WTC11 (cell line): ENCODE measurements at regions not wholly inside any gene's neighbourhood (a gene's known extent, or its start where the extent isn't known, plus 50 kb on each side); places are given as distances from the start of the nearest gene placed in this dataset.

ENCODE experiments used
- ATAC-seq: fragments of 200-7000 bp; cut with Tn5 transposase; 2 replicates; pipeline ENCODE4 v1.10.0; 2021; ENCODE audit warnings: mild to moderate bottlenecking, moderate library complexity
- CTCF ChIA-PET: fragments of 300-600 bp; sonication (Branson Sonifier 250); formaldehyde crosslinking; loops from one replicate; lab custom pipeline; 2021; ENCODE audit warnings: antibody characterized with exemption; lab: Charles Lee
- POLR2A ChIA-PET: fragments of 350-600 bp; sonication (Branson Sonifier 250); formaldehyde crosslinking; loops from one replicate; lab custom pipeline; 2021; ENCODE audit warnings: antibody characterized with exemption; lab: Charles Lee
- DNase-seq: peaks from one replicate; pipeline ENCODE4 v3.0.0; 2021; ENCODE audit warnings: low spot score
- H3K27ac Mint-ChIP-seq: 2 replicates; pipeline ENCODE4 v1.8.0; 2021; ENCODE audit warnings: mixed read lengths
- H3K27me3 Mint-ChIP-seq: 2 replicates; pipeline ENCODE4 v1.8.0; 2021; ENCODE audit warnings: low read depth, mild to moderate bottlenecking, moderate library complexity, mixed read lengths
- H3K36me3 Mint-ChIP-seq: 2 replicates; pipeline ENCODE4 v1.8.0; 2021; ENCODE audit warnings: mixed read lengths
- H3K4me1 Mint-ChIP-seq: 2 replicates; pipeline ENCODE4 v1.8.0; 2022; ENCODE audit warnings: mixed read lengths
- H3K4me3 Mint-ChIP-seq: 2 replicates; pipeline ENCODE4 v1.8.0; 2021; ENCODE audit warnings: mild to moderate bottlenecking, moderate library complexity, mixed read lengths
- H3K9me3 Mint-ChIP-seq: 2 replicates; pipeline ENCODE4 v1.8.0; 2021; ENCODE audit warnings: mixed read lengths
- ATF1 ChIP-seq: sonication (generic); formaldehyde crosslinking; IDR thresholded peaks from 2 replicates; pipeline ENCODE4 v1.8.1; 2023; ENCODE audit warnings: mild to moderate bottlenecking, moderate library complexity, missing genetic modification reagents
- ETV6 ChIP-seq: sonication (generic); formaldehyde crosslinking; IDR thresholded peaks from 2 replicates; pipeline ENCODE4 v1.8.1; 2022; ENCODE audit warnings: mild to moderate bottlenecking, missing genetic modification reagents
- FOXK1 ChIP-seq: sonication (generic); formaldehyde crosslinking; IDR thresholded peaks from 2 replicates; pipeline ENCODE4 v1.8.0; 2022; ENCODE audit warnings: mild to moderate bottlenecking, moderate library complexity, missing genetic modification reagents
- FOXP1 ChIP-seq: sonication (generic); formaldehyde crosslinking; IDR thresholded peaks from 2 replicates; pipeline ENCODE4 v1.8.0; 2022; ENCODE audit warnings: missing genetic modification reagents, mild to moderate bottlenecking, moderate library complexity, borderline replicate concordance
- IRF2 ChIP-seq: sonication (generic); formaldehyde crosslinking; IDR thresholded peaks from 2 replicates; pipeline ENCODE4 v1.8.0; 2022; ENCODE audit warnings: low read depth, missing genetic modification reagents, borderline replicate concordance
- JAZF1 ChIP-seq: fragments of 250-450 bp; sonication (Bioruptor Pico); IDR thresholded peaks from 2 replicates; pipeline ENCODE4 v1.9.0; 2021; ENCODE audit warnings: moderate library complexity, mild to moderate bottlenecking, inconsistent platforms
- KAT7 ChIP-seq: sonication (generic); formaldehyde crosslinking; IDR thresholded peaks from 2 replicates; pipeline ENCODE4 v1.8.1; 2023; ENCODE audit warnings: missing genetic modification reagents, mild to moderate bottlenecking, borderline replicate concordance
- NR2C2 ChIP-seq: sonication (generic); formaldehyde crosslinking; IDR thresholded peaks from 2 replicates; pipeline ENCODE4 v1.8.0; 2022; ENCODE audit warnings: mild to moderate bottlenecking, missing genetic modification reagents
- NR3C1 ChIP-seq: sonication (generic); formaldehyde crosslinking; conservative IDR thresholded peaks from 2 replicates; pipeline ENCODE4 v1.8.1; 2023; ENCODE audit warnings: low read depth, mild to moderate bottlenecking, missing genetic modification reagents
- SMAD3 ChIP-seq: sonication (generic); formaldehyde crosslinking; IDR thresholded peaks from 2 replicates; pipeline ENCODE4 v1.8.0; 2022; ENCODE audit warnings: missing genetic modification reagents, mild to moderate bottlenecking, borderline replicate concordance
- SMAD4 ChIP-seq: sonication (generic); formaldehyde crosslinking; IDR thresholded peaks from 2 replicates; pipeline ENCODE4 v1.8.0; 2022; ENCODE audit warnings: mild to moderate bottlenecking, missing genetic modification reagents
- TP53 ChIP-seq: sonication (generic); formaldehyde crosslinking; IDR thresholded peaks from 2 replicates; pipeline ENCODE4 v1.8.1; 2023; ENCODE audit warnings: mild to moderate bottlenecking, missing genetic modification reagents
- ZNF671 ChIP-seq: fragments of 250-450 bp; sonication (Bioruptor Pico); IDR thresholded peaks from 2 replicates; pipeline ENCODE4 v1.8.0; 2021; ENCODE audit warnings: mild to moderate bottlenecking
- TF ChIP-seq, protein P1 (sequence below): sonication (generic); formaldehyde crosslinking; IDR thresholded peaks from 2 replicates; pipeline ENCODE4 v1.8.0; 2023; ENCODE audit warnings: missing genetic modification reagents
- TF ChIP-seq, protein P2 (sequence below): sonication (generic); formaldehyde crosslinking; IDR thresholded peaks from 2 replicates; pipeline ENCODE4 v1.8.1; 2022; ENCODE audit warnings: mild to moderate bottlenecking, missing genetic modification reagents, moderate library complexity, borderline replicate concordance
- TF ChIP-seq, protein P3 (sequence below): sonication (generic); formaldehyde crosslinking; IDR thresholded peaks from 2 replicates; pipeline ENCODE4 v1.8.1; 2023; ENCODE audit warnings: mild to moderate bottlenecking, missing genetic modification reagents, moderate library complexity
- TF ChIP-seq, protein P4 (sequence below): sonication (generic); formaldehyde crosslinking; IDR thresholded peaks from 2 replicates; pipeline ENCODE4 v1.8.1; 2022; ENCODE audit warnings: missing genetic modification reagents, borderline replicate concordance
- TF ChIP-seq, protein P5 (sequence below): fragments of 250-450 bp; sonication (Bioruptor Pico); conservative IDR thresholded peaks from 2 replicates; pipeline ENCODE4 v1.9.0; 2021; ENCODE audit warnings: mild to moderate bottlenecking
- TF ChIP-seq, protein P6 (sequence below): sonication (generic); formaldehyde crosslinking; IDR thresholded peaks from 2 replicates; pipeline ENCODE4 v1.8.1; 2023; ENCODE audit warnings: mild to moderate bottlenecking, missing genetic modification reagents, borderline replicate concordance
- TF ChIP-seq, protein P7 (sequence below): fragments of 250-450 bp; sonication (Bioruptor Pico); IDR thresholded peaks from 2 replicates; pipeline ENCODE4 v1.9.0; 2021; ENCODE audit warnings: mild to moderate bottlenecking, borderline replicate concordance

DNA sequence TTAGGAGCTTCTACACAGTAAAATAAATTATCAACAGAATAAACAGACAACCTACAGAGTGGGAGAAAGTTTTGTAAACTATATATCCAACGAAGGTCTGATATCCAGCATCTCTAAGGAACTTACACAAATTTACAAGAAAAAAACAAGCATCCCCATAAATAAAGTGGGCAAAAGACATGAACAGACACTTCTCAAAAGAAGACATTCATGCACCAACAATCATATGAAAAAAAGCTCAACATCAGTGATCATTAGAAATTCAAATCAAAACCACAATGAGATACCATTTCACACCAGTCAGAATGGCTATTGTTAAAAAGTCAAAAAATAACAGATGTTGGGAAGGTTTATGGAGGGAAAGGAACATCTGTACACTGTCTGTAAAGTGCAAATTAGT, 526.4 kb upstream of the CAMK1G start:
- no peaks in the 10 kb centered on the region for H3K36me3 Mint-ChIP-seq
- no peak overlapping the region for H3K27ac Mint-ChIP-seq
- H3K9me3 Mint-ChIP-seq: peaks cover 29% of the 10 kb centered on the region
- TF ChIP-seq, protein P1, sequence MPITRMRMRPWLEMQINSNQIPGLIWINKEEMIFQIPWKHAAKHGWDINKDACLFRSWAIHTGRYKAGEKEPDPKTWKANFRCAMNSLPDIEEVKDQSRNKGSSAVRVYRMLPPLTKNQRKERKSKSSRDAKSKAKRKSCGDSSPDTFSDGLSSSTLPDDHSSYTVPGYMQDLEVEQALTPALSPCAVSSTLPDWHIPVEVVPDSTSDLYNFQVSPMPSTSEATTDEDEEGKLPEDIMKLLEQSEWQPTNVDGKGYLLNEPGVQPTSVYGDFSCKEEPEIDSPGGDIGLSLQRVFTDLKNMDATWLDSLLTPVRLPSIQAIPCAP: no peak
- TF ChIP-seq, protein P2, sequence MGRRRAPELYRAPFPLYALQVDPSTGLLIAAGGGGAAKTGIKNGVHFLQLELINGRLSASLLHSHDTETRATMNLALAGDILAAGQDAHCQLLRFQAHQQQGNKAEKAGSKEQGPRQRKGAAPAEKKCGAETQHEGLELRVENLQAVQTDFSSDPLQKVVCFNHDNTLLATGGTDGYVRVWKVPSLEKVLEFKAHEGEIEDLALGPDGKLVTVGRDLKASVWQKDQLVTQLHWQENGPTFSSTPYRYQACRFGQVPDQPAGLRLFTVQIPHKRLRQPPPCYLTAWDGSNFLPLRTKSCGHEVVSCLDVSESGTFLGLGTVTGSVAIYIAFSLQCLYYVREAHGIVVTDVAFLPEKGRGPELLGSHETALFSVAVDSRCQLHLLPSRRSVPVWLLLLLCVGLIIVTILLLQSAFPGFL (CRISPR knock-in tag): no peak
- no peak for TF ChIP-seq NR2C2 (CRISPR knock-in tag)
- TF ChIP-seq, protein P3, sequence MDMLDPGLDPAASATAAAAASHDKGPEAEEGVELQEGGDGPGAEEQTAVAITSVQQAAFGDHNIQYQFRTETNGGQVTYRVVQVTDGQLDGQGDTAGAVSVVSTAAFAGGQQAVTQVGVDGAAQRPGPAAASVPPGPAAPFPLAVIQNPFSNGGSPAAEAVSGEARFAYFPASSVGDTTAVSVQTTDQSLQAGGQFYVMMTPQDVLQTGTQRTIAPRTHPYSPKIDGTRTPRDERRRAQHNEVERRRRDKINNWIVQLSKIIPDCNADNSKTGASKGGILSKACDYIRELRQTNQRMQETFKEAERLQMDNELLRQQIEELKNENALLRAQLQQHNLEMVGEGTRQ (CRISPR knock-in tag): no peak
- TF ChIP-seq, protein P4, sequence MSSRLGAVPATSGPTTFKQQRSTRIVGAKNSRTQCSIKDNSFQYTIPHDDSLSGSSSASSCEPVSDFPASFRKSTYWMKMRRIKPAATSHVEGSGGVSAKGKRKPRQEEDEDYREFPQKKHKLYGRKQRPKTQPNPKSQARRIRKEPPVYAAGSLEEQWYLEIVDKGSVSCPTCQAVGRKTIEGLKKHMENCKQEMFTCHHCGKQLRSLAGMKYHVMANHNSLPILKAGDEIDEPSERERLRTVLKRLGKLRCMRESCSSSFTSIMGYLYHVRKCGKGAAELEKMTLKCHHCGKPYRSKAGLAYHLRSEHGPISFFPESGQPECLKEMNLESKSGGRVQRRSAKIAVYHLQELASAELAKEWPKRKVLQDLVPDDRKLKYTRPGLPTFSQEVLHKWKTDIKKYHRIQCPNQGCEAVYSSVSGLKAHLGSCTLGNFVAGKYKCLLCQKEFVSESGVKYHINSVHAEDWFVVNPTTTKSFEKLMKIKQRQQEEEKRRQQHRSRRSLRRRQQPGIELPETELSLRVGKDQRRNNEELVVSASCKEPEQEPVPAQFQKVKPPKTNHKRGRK (CRISPR knock-in tag): no peak
- no peak for TF ChIP-seq KAT7 (CRISPR knock-in tag)
- TF ChIP-seq FOXK1 (CRISPR knock-in tag): no peak
- TF ChIP-seq, protein P5, sequence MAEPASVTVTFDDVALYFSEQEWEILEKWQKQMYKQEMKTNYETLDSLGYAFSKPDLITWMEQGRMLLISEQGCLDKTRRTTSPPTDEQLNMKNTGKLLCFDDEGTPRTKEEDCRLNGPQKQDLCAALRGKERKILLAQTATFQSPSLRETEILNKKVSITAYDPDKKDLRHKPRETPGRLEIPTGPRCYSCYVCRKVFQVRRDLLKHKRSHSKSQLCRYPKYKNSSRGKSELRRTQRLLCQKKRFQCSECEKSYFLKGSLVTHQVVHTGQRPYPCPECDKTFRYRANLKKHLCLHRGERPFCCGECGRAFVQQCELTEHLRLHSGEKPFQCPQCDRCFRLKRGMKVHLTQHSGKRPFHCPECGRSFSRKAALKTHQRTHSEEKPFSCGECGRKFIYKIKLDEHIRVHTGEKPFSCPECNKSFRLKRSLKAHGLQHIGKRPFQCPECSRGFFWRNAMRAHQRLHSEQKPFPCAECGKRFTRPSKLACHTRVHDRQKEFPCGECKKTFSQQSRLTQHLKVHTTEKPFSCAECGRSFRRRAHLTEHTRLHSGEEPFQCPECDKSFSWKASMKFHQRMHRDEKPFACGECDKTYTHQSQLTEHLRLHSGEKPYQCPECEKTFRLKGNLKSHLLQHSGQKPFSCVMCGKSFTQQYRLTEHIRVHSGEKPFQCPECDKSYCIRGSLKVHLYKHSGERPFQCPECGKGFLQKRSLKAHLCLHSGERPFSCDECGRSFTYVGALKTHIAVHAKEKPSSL (CRISPR knock-in tag): no peak
- no peak for TF ChIP-seq ETV6 (CRISPR knock-in tag)
- TF ChIP-seq, protein P6, sequence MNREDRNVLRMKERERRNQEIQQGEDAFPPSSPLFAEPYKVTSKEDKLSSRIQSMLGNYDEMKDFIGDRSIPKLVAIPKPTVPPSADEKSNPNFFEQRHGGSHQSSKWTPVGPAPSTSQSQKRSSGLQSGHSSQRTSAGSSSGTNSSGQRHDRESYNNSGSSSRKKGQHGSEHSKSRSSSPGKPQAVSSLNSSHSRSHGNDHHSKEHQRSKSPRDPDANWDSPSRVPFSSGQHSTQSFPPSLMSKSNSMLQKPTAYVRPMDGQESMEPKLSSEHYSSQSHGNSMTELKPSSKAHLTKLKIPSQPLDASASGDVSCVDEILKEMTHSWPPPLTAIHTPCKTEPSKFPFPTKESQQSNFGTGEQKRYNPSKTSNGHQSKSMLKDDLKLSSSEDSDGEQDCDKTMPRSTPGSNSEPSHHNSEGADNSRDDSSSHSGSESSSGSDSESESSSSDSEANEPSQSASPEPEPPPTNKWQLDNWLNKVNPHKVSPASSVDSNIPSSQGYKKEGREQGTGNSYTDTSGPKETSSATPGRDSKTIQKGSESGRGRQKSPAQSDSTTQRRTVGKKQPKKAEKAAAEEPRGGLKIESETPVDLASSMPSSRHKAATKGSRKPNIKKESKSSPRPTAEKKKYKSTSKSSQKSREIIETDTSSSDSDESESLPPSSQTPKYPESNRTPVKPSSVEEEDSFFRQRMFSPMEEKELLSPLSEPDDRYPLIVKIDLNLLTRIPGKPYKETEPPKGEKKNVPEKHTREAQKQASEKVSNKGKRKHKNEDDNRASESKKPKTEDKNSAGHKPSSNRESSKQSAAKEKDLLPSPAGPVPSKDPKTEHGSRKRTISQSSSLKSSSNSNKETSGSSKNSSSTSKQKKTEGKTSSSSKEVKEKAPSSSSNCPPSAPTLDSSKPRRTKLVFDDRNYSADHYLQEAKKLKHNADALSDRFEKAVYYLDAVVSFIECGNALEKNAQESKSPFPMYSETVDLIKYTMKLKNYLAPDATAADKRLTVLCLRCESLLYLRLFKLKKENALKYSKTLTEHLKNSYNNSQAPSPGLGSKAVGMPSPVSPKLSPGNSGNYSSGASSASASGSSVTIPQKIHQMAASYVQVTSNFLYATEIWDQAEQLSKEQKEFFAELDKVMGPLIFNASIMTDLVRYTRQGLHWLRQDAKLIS: no peak
- no peak for TF ChIP-seq NR3C1 (CRISPR knock-in tag)
- TF ChIP-seq SMAD3 (CRISPR knock-in tag): no peak
- no peak for TF ChIP-seq TP53 (CRISPR knock-in tag)
- TF ChIP-seq IRF2 (CRISPR knock-in tag): no peak
- no peak for TF ChIP-seq ATF1 (CRISPR knock-in tag)
- TF ChIP-seq, protein P7, sequence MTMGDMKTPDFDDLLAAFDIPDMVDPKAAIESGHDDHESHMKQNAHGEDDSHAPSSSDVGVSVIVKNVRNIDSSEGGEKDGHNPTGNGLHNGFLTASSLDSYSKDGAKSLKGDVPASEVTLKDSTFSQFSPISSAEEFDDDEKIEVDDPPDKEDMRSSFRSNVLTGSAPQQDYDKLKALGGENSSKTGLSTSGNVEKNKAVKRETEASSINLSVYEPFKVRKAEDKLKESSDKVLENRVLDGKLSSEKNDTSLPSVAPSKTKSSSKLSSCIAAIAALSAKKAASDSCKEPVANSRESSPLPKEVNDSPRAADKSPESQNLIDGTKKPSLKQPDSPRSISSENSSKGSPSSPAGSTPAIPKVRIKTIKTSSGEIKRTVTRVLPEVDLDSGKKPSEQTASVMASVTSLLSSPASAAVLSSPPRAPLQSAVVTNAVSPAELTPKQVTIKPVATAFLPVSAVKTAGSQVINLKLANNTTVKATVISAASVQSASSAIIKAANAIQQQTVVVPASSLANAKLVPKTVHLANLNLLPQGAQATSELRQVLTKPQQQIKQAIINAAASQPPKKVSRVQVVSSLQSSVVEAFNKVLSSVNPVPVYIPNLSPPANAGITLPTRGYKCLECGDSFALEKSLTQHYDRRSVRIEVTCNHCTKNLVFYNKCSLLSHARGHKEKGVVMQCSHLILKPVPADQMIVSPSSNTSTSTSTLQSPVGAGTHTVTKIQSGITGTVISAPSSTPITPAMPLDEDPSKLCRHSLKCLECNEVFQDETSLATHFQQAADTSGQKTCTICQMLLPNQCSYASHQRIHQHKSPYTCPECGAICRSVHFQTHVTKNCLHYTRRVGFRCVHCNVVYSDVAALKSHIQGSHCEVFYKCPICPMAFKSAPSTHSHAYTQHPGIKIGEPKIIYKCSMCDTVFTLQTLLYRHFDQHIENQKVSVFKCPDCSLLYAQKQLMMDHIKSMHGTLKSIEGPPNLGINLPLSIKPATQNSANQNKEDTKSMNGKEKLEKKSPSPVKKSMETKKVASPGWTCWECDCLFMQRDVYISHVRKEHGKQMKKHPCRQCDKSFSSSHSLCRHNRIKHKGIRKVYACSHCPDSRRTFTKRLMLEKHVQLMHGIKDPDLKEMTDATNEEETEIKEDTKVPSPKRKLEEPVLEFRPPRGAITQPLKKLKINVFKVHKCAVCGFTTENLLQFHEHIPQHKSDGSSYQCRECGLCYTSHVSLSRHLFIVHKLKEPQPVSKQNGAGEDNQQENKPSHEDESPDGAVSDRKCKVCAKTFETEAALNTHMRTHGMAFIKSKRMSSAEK: no peak
- TF ChIP-seq JAZF1 (CRISPR knock-in tag): no peak
- no peak for TF ChIP-seq SMAD4 (CRISPR knock-in tag)
- no peak for TF ChIP-seq FOXP1 (CRISPR knock-in tag)
- no peak for TF ChIP-seq ZNF671 (CRISPR knock-in tag)
- H3K4me1 Mint-ChIP-seq: peaks cover 3% of the 10 kb centered on the region; the same call in 1 of the 2 replicates
- H3K27me3 Mint-ChIP-seq: peaks cover 13% of the 10 kb centered on the region
- POLR2A ChIA-PET: no interaction called here
- CTCF ChIA-PET: no interaction called here
- H3K4me3 Mint-ChIP-seq: no peak overlapping the region
- ATAC-seq (no peak), DNase-seq (no peak)
